IMR-90 (cell line): ENCODE measurements at regions not wholly inside any gene's neighbourhood (a gene's known extent, or its start where the extent isn't known, plus 50 kb on each side); places are given as distances from the start of the nearest gene placed in this dataset.
"Not testable (repeated sequence)": the region's sequence is repeated elsewhere in the genome, so short reads cannot be mapped to it uniquely, and the experiment has no call there.

Source experiments
- ATAC-seq: fragments of 200-7000 bp; cut with Tn5 transposase; 2 replicates; pipeline ENCODE4 v1.9.1; 2020; ENCODE audit warnings: low read depth, mild to moderate bottlenecking, moderate library complexity
- BruUV-seq: library from RNA; stranded (reverse); fragments of 400-500 nt; replicated peaks from 2 replicates; lab custom pipeline; 2021; lab: Mats Ljungman, UMichigan
- CTCF ChIA-PET: fragments of 300-600 bp; formaldehyde crosslinking; extraction: SDS; loops from one replicate; lab custom pipeline; 2021; ENCODE audit warnings: antibody characterized with exemption; lab: Yijun Ruan, JAX
- POLR2A ChIA-PET: fragments of 300-600 bp; sonication (Branson Sonifier 250); formaldehyde crosslinking; loops from one replicate; lab custom pipeline; 2022; ENCODE audit warnings: antibody characterized with exemption; ENCODE audit not compliant: unreplicated experiment; lab: Charles Lee
- DNase-seq: peaks from one replicate; pipeline ENCODE4 v3.0.0; 2013
- H2AFZ ChIP-seq: replicated peaks from 2 replicates; pipeline ENCODE3; 2013; ENCODE audit warnings: low read length, mild to moderate bottlenecking; ENCODE audit not compliant: poor library complexity
- H2AK5ac ChIP-seq: 2 replicates; pipeline ENCODE4 v1.6.1; 2013; ENCODE audit warnings: low read depth, low read length, inconsistent platforms
- H2AK9ac ChIP-seq: replicated peaks from 2 replicates; pipeline ENCODE3; 2013; ENCODE audit warnings: mild to moderate bottlenecking, low read depth, low read length, moderate library complexity; ENCODE audit not compliant: poor library complexity
- H2BK120ac ChIP-seq: 2 replicates; pipeline ENCODE4 v1.6.1; 2013; ENCODE audit warnings: low read depth, low read length, inconsistent platforms
- H2BK15ac ChIP-seq: 3 replicates; pipeline ENCODE4 v1.6.1; 2013; ENCODE audit warnings: low read depth, low read length, inconsistent platforms
- H2BK20ac ChIP-seq: 2 replicates; pipeline ENCODE4 v1.6.1; 2013; ENCODE audit warnings: low read depth, mild to moderate bottlenecking, inconsistent platforms, low read length, moderate library complexity
- H2BK5ac ChIP-seq: 2 replicates; pipeline ENCODE4 v1.6.1; 2013; ENCODE audit warnings: mild to moderate bottlenecking, low read depth, low read length, inconsistent platforms; ENCODE audit not compliant: poor library complexity, severe bottlenecking
- H3K14ac ChIP-seq: replicated peaks from 2 replicates; pipeline ENCODE4 v1.6.1; 2013; ENCODE audit warnings: low read depth, low read length, inconsistent platforms
- H3K18ac ChIP-seq: 2 replicates; pipeline ENCODE4 v1.6.1; 2013; ENCODE audit warnings: low read depth, low read length, control low read depth
- H3K23ac ChIP-seq: 2 replicates; pipeline ENCODE4 v1.6.1; 2013; ENCODE audit warnings: low read depth, low read length, inconsistent platforms
- H3K27ac ChIP-seq: 2 replicates; pipeline ENCODE4 v1.5.1; 2013; ENCODE audit warnings: mild to moderate bottlenecking, control low read depth, low read length; ENCODE audit not compliant: insufficient read depth
- H3K27me3 ChIP-seq: 2 replicates; pipeline ENCODE4 v1.6.1; 2013; ENCODE audit warnings: low read length; ENCODE audit not compliant: control insufficient read depth, insufficient read depth
- H3K36me3 ChIP-seq: 2 replicates; pipeline ENCODE4 v1.6.1; 2013; ENCODE audit warnings: low read length, mixed read lengths; ENCODE audit not compliant: control insufficient read depth, insufficient read depth
- H3K4ac ChIP-seq: 2 replicates; pipeline ENCODE4 v1.6.1; 2013; ENCODE audit warnings: low read depth, low read length, inconsistent platforms
- H3K4me1 ChIP-seq: 2 replicates; pipeline ENCODE4 v1.6.1; 2013; ENCODE audit warnings: low read length, mixed read lengths; ENCODE audit not compliant: control insufficient read depth, insufficient read depth
- H3K4me2 ChIP-seq: 2 replicates; pipeline ENCODE4 v1.6.1; 2013; ENCODE audit warnings: low read depth, mild to moderate bottlenecking, control low read depth, low read length, moderate library complexity
- H3K4me3 ChIP-seq: 2 replicates; pipeline ENCODE4 v1.5.1; 2013; ENCODE audit warnings: low read depth, mild to moderate bottlenecking, control low read depth, low read length, moderate library complexity; ENCODE audit not compliant: insufficient read depth
- H3K56ac ChIP-seq: 2 replicates; pipeline ENCODE4 v1.6.1; 2013; ENCODE audit warnings: low read length, inconsistent platforms; ENCODE audit not compliant: insufficient read depth; ENCODE audit errors: extremely low read depth
- H3K79me1 ChIP-seq, 2 experiments: 2 replicates each; pipeline ENCODE4 v1.6.1; 2013; ENCODE audit warnings: low read length in 2 of 2, inconsistent platforms in 1 of 2, low read depth in 1 of 2
- H3K9ac ChIP-seq: 2 replicates; pipeline ENCODE4 v1.6.1; 2013; ENCODE audit warnings: low read depth, low read length, control low read depth
- H3K9me1 ChIP-seq: 2 replicates; pipeline ENCODE4 v1.6.1; 2013; ENCODE audit warnings: low read length, inconsistent platforms; ENCODE audit not compliant: insufficient read depth
- H3K9me3 ChIP-seq: 2 replicates; pipeline ENCODE4 v1.6.1; 2013; ENCODE audit warnings: low read length; ENCODE audit not compliant: control insufficient read depth, insufficient read depth
- H4K20me1 ChIP-seq: 2 replicates; pipeline ENCODE4 v1.6.1; 2013; ENCODE audit warnings: low read length, inconsistent platforms; ENCODE audit not compliant: insufficient read depth
- H4K5ac ChIP-seq: 2 replicates; pipeline ENCODE4 v1.6.1; 2013; ENCODE audit warnings: mild to moderate bottlenecking, low read depth, low read length, control low read depth
- H4K8ac ChIP-seq, 2 experiments: 2 replicates each; pipeline ENCODE4 v1.6.1; 2013; ENCODE audit warnings: low read depth in 2 of 2, low read length in 2 of 2, control low read depth in 1 of 2, inconsistent platforms in 1 of 2
- H4K91ac ChIP-seq: 2 replicates; pipeline ENCODE4 v1.6.1; 2013; ENCODE audit warnings: low read depth, low read length, inconsistent platforms; ENCODE audit not compliant: insufficient read depth
- WGBS, 2 experiments: methylation state at CpG; one replicate each; pipeline versions ENCODE4 v1.1.5 to v1.1.7; 2013; ENCODE audit warnings: missing lambda C conversion rate in 2 of 2; ENCODE audit not compliant: insufficient read length in 1 of 2; ENCODE audit errors: extremely low coverage in 2 of 2; 5-methylcytosine and 5-hydroxymethylcytosine counted together
- dilution Hi-C: fragments of 300-500 bp; cut with HindIII; formaldehyde crosslinking; loops from one replicate; pipeline ENCODE4 v1.14.3; 2018; ENCODE audit warnings: low sequenced_read_pairs; ENCODE audit not compliant: unreplicated experiment
- in situ Hi-C: fragments of 300-500 bp; cut with MboI; formaldehyde crosslinking; loops from 3 replicates; pipeline ENCODE4 v1.14.3; 2019; ENCODE audit warnings: low sequenced_read_pairs, inconsistent platforms, mixed read lengths
- intact Hi-C: fragments of 100-400 bp; cut with micrococcal nuclease; formaldehyde crosslinking; loops from 2 replicates; pipeline ENCODE4 v1.10.0; 2022

DNA sequence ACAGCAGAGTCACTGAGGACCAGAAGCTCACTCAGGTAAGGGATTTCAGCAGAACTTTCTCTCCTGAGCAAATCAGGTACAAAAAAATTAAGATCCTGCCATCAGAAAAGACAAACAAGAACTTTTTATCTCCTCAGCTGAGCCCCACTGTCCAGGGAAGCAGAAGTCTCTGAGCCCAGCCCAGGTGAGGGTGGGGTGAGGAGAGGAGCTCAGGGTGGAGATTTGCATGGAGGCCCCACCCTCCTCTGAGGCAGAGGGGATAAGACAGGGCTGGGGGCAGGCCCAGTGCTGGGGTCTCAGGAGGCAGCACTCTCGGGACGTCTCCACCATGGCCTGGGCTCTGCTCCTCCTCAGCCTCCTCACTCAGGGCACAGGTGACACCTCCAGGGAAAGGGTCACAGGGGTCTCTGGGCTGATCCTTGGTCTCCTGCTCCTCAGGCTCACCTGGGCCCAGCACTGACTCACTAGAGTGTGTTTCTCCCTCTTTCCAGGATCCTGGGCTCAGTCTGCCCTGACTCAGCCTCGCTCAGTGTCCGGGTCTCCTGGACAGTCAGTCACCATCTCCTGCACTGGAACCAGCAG, 95.3 kb upstream of the IGLL5 start:
- H2BK120ac ChIP-seq, H2AK5ac ChIP-seq, H3K9me1 ChIP-seq, BruUV-seq, H4K8ac ChIP-seq, H2AK9ac ChIP-seq, H4K91ac ChIP-seq, in situ Hi-C loops, H3K14ac ChIP-seq, H3K36me3 ChIP-seq, H2BK20ac ChIP-seq, POLR2A ChIA-PET, H3K4ac ChIP-seq, intact Hi-C loops, H4K5ac ChIP-seq, H3K18ac ChIP-seq, H3K4me1 ChIP-seq, H3K56ac ChIP-seq, DNase-seq, H2AFZ ChIP-seq, H3K23ac ChIP-seq, H3K79me1 ChIP-seq, H2BK5ac ChIP-seq, ATAC-seq, H3K27ac ChIP-seq, H2BK15ac ChIP-seq, dilution Hi-C loops, H3K4me2 ChIP-seq, CTCF ChIA-PET, H4K20me1 ChIP-seq, H3K27me3 ChIP-seq, H3K9me3 ChIP-seq, H3K9ac ChIP-seq, H3K4me3 ChIP-seq: not testable (repeated sequence)
- no CpG with 5 or more reads among the region's 4 CpGs for WGBS, 2 experiments

DNA sequence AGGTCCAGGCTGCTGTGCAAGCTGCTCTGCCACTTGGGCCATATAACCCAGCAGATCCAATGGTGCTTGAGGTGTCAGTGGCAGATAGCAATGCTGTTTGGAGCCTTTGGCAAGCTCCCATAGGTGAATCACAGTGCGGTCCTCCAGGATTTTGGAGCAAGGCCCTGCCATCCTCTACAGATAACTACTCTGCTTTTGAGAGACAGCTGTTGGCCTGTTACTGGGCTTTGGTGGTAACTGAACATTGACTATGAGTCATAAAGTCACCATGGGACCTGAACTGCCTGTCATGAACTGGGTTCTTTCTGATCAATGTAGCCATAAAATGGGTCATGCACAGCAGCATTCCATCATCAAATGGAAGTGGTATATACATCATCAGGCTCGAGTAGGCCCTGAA, 92.0 kb upstream of the IGLL5 start:
- H2AK9ac ChIP-seq, H2BK5ac ChIP-seq, in situ Hi-C loops, H2BK20ac ChIP-seq, CTCF ChIA-PET, intact Hi-C loops, ATAC-seq, H3K56ac ChIP-seq, H4K5ac ChIP-seq, H3K27me3 ChIP-seq, H3K23ac ChIP-seq, H4K20me1 ChIP-seq, H3K4me1 ChIP-seq, H3K4me2 ChIP-seq, POLR2A ChIA-PET, H2AFZ ChIP-seq, H3K36me3 ChIP-seq, H3K79me1 ChIP-seq, H3K27ac ChIP-seq, H3K9me3 ChIP-seq, dilution Hi-C loops, H2BK15ac ChIP-seq, H3K4ac ChIP-seq, DNase-seq, H4K8ac ChIP-seq, H2AK5ac ChIP-seq, H3K14ac ChIP-seq, H2BK120ac ChIP-seq, H3K4me3 ChIP-seq, H3K18ac ChIP-seq, H3K9me1 ChIP-seq, H3K9ac ChIP-seq, H4K91ac ChIP-seq, BruUV-seq: not testable (repeated sequence)
- WGBS, 2 experiments: 0% methylated on average over 1 of the region's 2 CpGs; no CpG with 5 or more reads in 1 of the 2 experiments
